Cerebellar nuclear complex (tissue), 1 donor: ENCODE measurements at regions not wholly inside any gene's neighbourhood (a gene's known extent, or its start where the extent isn't known, plus 50 kb on each side); places are given as distances from the start of the nearest gene placed in this dataset.

Experiments used
- DNase-seq, 2 experiments: peaks; one replicate each; lab custom pipeline; 2025; lab: John Stamatoyannopoulos, UW

DNA sequence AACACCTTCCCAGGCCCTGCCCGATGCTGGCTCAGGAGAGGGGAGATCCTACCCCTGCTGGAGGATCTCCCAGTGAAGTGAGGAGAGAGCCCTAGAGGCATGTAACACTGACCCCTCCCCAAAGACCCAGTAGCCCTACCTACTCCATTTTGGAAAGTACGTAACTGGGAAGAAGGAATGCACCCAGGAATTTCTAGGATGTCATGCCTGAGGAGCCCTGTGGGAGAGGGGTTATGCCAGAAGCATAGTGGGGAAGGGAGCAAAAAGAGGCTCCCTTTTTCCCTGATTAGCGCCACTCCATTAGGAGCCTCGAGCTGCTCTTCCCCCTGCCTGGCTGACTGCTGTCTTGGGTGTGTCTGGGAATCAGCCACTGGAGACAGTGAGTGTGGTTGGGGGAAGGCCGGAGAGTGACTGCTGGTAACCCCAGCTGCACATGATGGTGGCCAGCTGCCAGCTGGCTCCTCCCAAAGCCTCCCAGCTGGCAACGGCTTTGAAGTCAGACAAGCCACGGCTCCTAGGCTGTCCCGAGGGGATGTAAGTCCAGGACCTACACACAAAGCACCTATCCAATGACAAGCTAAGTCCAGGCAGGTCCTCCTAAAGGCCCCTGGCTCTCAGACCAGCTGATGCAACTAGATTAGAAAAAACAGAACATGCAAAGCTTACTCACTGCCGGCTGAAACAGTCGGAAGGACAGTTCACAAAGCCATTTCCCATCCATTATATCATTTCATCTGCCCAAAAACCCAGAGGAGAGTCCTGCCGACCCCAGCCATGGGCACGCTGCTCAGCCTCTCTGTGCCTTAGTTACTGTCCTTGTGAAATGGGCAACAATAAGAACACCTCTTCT lies 136.5 kb upstream of the ABCA1 start:
- DNase-seq = no peak

DNA sequence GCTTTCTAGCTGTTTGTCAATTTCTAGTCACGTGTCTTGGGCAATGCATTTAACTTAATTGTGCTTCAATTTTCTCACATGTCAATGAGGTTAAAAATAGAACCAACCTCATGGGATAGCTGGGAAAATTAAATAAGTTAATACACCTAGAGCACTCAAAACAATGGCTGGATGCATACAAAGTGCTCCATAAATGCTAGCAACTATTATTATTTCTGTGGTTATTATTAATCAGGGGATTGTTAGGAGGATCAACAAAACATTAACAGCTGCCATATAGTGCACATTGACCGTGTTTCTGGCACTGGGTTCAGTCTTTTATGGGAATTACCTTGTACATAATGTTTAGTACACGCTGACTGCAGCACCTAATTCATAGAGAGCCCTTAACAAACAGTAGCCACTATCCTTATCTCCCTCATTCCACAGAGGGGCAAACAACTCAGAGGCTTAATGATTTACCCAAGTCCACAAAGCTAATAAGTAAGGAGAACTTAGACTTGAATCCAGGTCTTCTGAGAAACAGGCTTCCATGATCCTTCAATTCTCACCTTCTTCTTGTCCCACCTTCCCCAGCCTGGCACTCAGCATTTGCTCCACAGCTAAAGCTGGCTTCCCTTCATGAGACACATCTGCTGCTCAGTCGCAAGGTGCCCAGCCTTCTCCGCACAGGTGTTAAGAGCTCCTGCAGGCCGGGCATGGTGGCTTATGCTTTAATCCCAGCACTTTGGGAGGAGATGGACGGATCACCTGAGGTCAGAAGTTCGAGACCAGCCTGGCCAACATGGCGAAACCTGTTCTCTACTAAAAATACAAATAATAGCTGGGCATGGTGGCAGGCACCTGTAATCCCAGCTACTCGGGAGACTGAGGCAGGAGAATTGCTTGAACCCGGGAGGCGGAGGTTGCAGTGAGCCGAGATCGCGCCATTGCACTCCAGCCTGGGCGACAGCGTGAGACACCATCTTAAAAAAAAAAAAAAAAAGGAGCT lies 137.4 kb upstream of the ABCA1 start:
- DNase-seq = no peak

DNA sequence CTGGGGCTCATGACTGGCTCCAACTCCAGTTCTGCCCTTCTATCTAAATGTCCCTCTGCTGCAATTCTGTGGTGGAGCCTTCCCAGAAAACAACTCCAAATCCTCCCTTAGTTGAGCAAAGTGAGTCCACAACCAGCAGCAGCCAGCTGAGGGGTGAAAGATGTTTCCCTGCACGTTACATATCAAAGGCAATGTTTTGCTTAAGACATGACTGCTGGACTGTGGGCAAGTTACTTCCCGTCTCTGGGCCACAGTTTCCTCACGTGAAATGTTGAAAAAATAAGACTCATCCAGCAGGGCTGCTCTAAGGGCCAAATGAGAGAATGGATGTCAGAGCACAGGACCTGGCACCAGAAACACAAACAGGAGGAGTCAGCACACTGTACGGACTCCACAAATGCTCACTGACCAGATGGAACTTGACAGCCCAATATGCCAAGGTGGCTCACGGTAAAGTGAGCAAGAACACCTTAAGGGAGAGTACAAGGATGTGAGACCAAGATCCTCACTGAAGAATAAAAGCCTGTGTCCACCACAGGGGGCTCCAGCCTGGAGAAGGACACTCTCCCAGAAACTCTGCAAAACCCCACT lies 138.4 kb upstream of the ABCA1 start:
- DNase-seq = no peak

DNA sequence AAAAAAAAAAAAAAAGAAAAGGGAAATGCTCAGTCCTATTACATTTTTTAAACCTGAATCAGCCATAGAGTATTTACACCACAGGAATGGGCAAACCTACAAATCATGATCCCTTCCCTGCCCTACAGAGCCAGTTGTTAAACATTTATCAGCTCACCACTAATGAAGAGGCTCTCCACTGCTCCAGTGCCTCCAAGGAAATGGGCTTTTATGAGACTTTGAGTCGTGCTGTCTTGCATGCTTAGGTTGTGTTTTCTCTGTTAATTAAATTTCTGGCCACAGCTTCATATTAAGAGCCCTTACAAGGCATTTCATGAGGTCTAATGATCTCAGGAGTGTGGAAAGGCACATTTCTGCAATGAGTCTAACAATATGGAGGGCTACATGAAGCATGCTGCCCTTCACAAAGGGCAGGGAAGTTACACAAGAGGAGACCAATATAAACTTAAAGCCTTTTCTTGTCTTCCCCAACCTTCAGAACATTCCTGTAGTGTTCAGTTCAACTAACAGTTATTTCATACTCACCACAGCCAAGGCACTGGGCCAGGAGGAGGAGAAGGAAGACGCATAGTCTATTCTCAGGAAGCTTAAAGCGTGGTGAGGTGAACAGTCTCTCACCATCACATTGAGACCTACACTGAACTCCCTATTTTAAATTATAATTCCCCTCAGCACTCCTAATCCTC lies 140.1 kb upstream of the ABCA1 start:
- no peak for DNase-seq

DNA sequence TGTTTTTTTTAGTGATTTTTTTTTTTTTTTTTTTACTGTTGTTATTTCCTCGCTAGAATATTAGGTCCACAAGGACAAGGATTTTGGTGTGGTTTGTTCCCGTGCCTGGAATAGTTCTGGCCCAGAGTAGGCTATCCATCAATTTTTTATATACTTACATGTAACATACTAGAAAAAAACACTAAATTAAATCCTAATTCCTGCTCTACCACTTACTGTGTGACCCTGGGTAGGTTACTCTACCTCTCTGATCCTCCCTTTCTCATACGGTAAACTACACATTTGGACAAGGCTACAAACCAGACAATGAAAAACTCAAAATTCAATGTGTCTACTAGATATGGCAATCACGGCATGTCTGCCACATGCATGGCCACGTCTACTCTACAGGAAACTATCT lies 141.3 kb upstream of the ABCA1 start:
- no peak for DNase-seq

DNA sequence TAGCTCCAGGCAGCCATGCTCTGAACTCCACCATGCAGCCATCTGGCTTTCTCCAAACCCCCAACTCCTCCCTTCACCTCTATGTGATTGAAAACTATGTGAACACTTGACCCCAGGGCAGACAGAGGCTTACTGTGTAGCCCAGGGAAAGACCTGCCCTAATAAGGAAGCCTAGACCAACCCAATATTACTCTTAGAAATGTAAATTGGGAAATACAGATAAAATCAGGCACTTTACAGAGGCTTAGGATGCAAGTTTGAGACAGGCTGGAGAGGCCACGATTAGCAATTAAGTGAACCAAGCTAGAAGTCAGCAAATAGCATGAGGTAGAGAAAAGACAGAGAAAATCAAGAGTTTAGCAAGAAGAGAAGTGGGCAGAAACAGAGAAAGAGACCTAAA lies 141.7 kb upstream of the ABCA1 start:
- DNase-seq = no peak

DNA sequence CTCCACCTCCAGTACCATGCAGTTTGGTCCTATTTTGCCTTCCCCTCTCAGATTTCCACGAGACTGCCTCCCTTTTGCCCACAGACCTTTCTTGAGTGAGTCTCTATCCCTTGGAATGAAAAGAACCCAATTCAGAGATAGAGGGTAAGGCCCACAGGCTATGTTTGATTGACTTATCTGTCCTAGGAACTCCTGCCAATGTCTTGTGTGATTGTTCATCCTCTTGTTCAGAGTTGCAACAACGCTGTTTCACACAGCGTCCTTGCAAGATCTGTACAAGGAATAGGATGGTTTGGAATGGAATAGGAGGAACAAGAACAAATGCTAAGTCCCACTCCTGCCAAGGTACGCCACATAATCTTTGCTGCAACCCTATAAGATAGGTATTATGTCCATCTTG lies 142.2 kb upstream of the ABCA1 start:
- no peak for DNase-seq

DNA sequence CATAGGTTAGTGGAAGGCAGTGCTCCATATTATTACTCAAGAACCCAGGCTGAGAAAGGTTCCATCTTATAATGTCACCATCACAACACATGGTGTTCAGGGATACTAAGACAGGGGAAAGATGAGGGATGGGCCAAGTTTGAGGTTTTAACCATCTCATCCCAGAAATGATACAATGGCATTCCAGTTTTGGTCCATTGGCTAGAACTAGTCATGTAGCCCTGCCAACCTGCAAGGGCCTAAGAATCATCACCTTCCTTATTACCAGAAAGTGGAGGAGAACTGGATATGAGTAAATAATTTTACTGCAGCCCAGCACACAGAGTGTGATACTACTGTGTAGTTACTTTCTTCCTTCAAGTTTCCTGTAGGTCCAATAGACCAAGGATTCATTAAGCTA lies 144.5 kb upstream of the ABCA1 start:
- DNase-seq = no peak

DNA sequence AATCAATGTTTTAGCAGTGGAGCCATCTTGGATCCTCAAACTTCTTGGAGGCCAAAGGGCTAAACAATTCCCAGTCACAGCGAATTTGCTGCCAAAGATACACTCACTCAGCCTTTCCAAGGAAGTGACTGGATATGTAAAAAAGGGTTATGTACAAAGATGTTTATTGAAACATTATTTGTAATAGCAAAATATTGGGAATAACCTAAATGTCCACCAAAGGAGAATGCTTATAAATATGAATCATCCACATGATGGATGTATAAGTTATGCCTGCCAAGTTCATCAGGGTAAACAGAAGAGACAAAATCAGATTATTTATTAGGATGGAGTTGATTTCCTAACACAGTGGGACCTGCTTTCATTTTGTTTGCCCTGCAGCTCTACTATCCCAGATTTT lies 145.2 kb upstream of the ABCA1 start:
- no peak for DNase-seq

DNA sequence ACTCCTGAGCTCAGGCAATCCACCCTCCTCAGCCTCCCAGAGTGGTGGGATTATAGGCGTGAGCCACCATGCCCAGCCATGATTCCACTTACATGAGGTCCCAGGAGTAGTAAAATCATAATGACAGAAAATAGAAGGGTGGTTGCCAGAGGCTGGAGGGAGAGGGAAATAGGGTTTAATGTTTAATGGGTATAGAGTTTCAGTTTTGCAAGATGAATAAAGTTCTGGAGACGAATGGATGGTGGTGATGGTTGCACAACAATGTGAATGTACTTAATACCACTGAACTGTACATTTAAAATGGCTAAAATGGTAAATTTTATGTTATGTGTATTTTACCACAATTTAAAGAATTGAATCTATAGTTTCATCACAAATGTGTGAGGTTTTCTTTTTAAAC lies 146.5 kb upstream of the ABCA1 start:
- DNase-seq = no peak

DNA sequence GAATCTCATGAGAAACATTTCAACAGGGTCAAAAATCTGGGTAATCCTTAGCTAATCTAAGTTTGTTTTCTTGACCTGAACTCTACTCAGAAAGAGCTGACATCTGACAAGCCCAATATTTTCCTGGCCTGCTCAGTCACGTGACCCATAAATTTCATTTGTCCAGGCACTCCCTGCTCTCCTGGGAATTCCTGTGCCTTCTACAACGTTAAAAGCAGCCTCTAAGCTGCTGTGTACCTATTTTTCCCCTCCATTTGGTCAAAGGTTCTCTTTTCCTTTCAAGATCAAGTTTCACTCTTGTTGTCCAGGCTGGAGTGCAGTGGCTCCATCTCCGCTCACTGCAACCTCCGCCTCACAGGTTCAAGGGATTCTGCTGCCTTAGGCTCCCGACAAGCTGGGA lies 148.8 kb upstream of the ABCA1 start:
- DNase-seq = no peak

DNA sequence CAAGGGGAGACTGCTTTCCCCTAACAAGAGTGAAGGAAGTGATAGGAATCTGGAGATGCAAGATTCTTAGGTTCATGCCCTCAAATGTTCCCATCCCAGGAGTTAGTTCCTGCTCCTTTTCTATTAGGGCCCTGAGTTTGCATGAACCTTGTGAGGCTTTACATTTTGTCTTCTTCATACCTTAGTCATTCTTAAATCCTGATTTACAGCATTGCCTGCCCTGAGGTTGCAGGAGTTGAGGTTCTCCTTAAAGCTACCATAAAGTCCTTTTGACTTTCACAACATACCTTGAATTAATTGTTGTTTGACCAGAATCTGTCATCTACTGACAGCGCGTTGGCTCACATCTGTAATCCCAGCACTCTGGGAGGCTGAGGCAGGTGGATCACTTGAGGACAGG lies 151.5 kb upstream of the ABCA1 start:
- no peak for DNase-seq

DNA sequence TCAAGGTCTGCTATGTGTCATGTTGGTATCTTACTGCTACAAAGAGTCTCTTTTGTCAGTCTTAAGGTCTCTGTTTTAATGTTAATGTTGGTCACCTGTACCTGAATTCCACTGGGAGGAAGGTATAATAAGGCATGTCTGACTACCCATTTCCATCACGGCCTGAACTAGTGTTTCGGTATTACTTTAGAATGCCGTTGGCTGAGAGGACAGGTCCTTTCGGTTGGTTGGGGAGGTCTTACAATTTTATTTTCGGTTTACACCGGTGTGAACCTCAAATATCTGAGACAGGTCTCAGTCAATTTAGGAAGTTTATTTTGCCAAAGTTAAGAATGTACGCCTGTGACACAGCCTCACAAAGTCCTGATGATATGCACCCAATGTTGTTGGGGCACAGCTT lies 154.9 kb upstream of the ABCA1 start:
- DNase-seq = no peak

DNA sequence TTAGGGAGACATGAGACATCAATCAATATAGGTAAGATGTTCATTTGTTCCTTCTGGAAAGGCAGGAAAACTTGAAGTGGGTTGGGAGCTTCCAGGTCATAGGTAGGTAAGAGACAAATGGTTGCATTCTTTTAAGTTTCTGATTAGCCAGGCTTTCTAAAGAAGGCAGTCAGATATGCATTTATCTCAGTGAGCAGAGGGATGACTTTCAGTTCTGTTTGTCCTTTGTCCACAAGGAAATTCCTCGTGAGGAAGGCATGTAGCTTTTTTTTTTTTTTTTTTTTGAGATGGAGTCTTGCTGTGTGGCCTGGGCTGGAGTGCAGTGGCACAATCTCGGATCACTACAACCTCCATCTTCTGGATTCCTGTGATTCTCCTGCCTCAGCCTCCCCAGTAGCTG lies 155.3 kb upstream of the ABCA1 start:
- no peak for DNase-seq

DNA sequence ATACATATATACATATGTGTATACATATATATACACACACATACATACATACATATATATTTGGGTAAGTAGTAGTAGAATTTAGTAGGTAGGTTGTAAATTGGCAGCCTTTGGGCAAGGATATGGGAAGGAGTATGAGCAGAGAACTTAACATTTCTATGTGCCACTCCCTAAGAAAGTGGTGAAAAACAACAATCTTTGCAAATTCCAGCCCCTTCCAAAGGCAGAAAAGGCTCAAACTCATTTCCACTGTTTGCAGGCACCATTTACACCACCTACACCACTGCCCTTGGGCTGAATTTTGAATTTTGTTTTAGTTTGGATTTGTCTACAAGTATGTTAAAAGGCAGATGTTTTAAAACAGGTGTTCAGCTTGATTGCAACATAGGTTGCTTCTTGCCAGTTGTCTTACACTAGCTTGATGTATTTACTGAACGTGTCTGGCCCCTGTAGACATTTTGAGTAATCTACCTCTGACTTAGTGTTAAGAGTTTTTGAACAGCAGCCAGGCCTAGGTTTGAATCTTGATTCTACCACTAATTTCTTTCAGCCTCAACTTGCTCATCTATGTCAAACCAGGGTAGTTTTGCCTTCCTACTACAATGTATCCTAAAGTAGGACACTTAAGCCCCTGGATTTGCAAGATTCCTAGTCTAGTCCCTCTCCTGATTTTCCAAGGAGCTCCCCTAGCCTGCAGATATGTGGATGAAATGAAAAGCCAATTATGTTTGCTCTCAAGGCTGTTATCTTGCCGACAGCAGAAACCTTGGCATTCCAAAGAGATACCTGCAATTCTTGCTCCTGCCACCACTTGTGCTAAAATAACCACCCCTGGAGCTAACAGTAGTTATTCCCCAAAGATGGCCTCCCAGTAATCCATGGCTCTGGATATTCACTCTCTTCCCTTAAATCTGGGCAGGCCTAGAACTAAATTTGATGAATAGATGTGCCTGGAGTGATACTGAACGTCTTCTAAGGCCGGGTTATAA lies 156.2 kb upstream of the SLC44A1 start:
- no peak for DNase-seq

DNA sequence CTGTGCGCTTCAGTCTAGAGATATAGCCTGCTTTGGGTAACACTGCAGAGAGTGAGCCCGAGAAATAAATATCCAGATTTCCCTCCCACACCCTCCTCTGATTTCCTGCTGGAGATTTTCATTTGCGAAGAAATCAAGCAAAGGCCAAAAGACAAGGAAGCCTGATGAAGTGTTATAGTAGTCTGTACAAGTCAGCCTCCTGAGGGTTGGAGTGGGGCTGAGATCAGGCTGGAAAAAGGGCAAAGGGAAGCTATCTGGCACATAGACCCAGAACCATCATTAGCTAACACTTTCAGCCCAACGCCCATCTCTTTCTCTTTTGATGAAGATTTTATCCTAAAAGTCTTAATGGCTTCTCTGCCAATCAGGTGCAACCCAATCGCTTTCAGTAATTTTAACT lies 154.6 kb upstream of the SLC44A1 start:
- no peak for DNase-seq

DNA sequence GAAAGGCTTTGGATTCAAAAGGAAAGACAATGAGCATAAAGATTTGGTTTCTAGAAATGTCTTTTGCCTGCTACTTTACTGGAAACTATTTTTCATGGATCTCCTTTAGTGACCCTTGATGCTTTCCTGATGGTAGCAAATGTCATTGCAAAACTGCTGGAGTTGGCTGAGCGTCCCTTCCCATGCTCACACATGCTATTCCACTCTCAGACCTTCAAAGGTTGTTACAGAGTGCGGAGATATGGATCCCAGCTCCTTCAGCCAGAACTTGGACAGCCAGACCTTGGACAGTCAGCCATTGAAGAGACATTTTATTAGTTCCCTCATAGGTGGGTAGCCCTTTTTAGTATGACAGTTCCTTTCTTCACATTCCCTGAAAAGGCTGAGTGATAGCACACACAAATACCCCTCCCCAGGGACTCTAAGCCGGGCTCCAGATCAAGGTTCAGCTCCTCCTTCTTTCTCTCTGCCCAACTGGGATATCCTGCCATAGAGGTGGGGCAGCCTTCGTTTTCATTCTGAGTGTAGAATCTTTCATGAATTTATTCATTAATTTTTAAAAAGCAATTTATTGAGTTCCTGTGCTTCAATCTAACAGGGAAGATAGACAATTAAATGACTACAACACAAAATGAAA lies 153.3 kb upstream of the SLC44A1 start:
- DNase-seq = no peak

DNA sequence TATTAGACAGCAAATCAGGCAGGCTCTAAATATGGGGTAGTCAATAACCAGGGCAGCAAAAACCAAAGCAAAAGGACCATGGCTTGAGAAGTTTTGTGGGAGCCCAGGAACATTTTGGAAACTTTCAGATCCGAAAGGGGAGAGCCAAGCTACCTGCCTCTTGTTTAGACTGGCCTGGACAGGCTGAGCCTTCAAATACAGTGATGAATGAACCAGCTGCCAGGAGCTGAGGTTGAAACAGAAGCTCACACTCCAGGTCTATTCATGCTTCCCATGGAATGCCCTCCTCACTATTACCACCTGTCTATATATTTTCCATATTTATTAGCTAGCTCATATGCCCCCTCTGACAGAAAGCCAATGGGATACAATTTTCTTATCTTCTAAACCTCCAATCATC lies 150.8 kb upstream of the SLC44A1 start:
- no peak for DNase-seq

DNA sequence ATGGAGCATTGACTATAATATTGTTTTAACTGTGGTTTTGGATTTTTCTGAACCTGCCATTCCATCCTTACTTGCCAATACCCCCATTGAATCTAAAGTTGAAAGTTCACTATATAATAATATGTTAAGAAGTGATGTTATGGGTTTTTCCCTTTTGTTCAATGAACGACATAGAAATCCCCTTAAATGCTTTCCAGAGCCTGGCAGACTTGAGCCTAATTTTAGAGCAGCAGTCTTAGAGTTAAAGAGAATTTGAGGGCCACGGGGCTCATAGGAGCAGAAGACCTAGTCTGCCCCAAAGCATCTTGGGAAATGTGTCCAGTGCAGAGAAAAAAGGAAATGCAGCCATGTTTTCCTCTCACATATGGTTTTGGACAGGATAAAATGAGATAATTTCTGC lies 146.1 kb upstream of the SLC44A1 start:
- no peak for DNase-seq

DNA sequence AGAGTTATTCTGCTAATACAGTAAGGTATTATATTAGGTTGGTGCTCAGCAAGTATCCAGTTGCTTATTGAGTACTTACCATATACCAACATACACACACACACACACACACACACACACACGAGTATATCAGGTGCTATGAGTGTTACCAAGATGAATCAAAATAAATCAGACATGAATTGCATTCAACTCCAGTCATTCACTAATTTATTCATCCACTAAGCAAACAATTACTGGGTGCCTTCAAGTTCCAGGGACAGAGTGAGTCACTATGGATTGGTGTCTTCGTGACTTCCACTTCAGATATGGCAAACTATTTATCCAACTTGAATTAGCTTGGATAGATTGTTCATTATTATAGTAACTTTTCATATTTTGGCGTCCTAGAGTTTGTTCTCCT lies 140.7 kb upstream of the SLC44A1 start:
- DNase-seq = no peak
